Astrocyte of the cerebellum (primary cell): ENCODE measurements at regions not wholly inside any gene's neighbourhood (a gene's known extent, or its start where the extent isn't known, plus 50 kb on each side); places are given as distances from the start of the nearest gene placed in this dataset.

ENCODE experiments used
- DNase-seq: peaks from one replicate; pipeline ENCODE4 v3.0.0-alpha.2; 2011; ENCODE audit warnings: low read depth
- H3K4me3 ChIP-seq: 2 replicates; pipeline ENCODE4 v1.5.1; 2011; ENCODE audit warnings: mild to moderate bottlenecking, low read depth, low read length, moderate library complexity
- CTCF ChIP-seq: IDR thresholded peaks from 2 replicates; pipeline ENCODE4 v1.5.1; 2012; ENCODE audit warnings: low read length, low read depth, moderate library complexity, mild to moderate bottlenecking; ENCODE audit errors: missing control alignments
- in situ Hi-C: cut with HindIII; loops from 2 replicates; pipeline ENCODE4 v1.10.0; 2017; ENCODE audit warnings: low sequenced_read_pairs

- no peak for TF ChIP-seq CTCF
- DNase-seq = no peak
- in situ Hi-C loops = no loop called here
- H3K4me3 ChIP-seq = no peak overlapping the region
Observed at GRCh38 chr5:96609369-96609768, 52.8 kb upstream of the CAST start.

GRCh38 chr5:96610747-96611146 is 51.4 kb upstream of the CAST start:
- H3K4me3 ChIP-seq = no peak overlapping the region
- in situ Hi-C loops = loop anchor here (5.0 kb wide), 1 partner anchor 57 kb away; no protein-coding TSS in a partner anchor
- DNase-seq = no peak
- no peak for TF ChIP-seq CTCF

- H3K4me3 ChIP-seq = no peak overlapping the region
- DNase-seq = no peak
- no peak for TF ChIP-seq CTCF
- in situ Hi-C loops = loop anchor here (5.0 kb wide), 1 partner anchor 55 kb away; no protein-coding TSS in a partner anchor
Observed at GRCh38 chr5:96611946-96612345, 50.2 kb upstream of the CAST start.
